ENCODE measurements at regions not wholly inside any gene's neighbourhood (a gene's known extent, or its start where the extent isn't known, plus 50 kb on each side); places are given as distances from the start of the nearest gene placed in this dataset. TPM values are rescaled to one million over a fixed set of nuclear protein-coding genes. Genes with fewer than 3 reads are reported as not detected.

GRCh38 chr10:20343036-20343435 lies 526.8 kb downstream of the PLXDC2 start:
- no peak overlapping the region for H3K27ac Mint-ChIP-seq (ENCODE audit: unreplicated experiment)
- no peak for TF ChIP-seq CTCF (IDR thresholded peaks at IDR 0.05; ENCODE audit: partially characterized antibody, unreplicated experiment)
- no peak for DNase-seq
- H3K4me1 Mint-ChIP-seq (ENCODE audit: low read depth, unreplicated experiment): no peaks in the 10 kb centered on the region
- H3K9me3 Mint-ChIP-seq (ENCODE audit: unreplicated experiment): peaks cover 6% of the 10 kb centered on the region
- peaks cover 1% of the 10 kb centered on the region for H3K27me3 Mint-ChIP-seq (ENCODE audit: unreplicated experiment)
- peaks cover 9% of the 10 kb centered on the region for H3K36me3 Mint-ChIP-seq (ENCODE audit: unreplicated experiment)
- H3K4me3 Mint-ChIP-seq (ENCODE audit: unreplicated experiment): no peak overlapping the region

Small RNA genes lying in the stretch of these regions (microRNA-seq; reads per million reads assigned to microRNA genes)
- not detected for gene MIR4675 (ENCODE audit: unreplicated experiment)
